Gastroesophageal sphincter (tissue), 4 donors: ENCODE measurements at regions not wholly inside any gene's neighbourhood (a gene's known extent, or its start where the extent isn't known, plus 50 kb on each side); places are given as distances from the start of the nearest gene placed in this dataset.

Experiments
- ATAC-seq: fragments of 150-250 bp; one replicate; pipeline ENCODE4 v1.9.1; 2016; ENCODE audit warnings: mild to moderate bottlenecking, moderate library complexity
- H3K27ac ChIP-seq, 4 donors: fragments of 200-600 bp; sonication (generic) in 3 of 4; 1 replicate in 3 of 4; 2 replicates in 1 of 4; pipeline ENCODE4 v1.5.1; 2016 to 2019
- H3K27me3 ChIP-seq: fragments of 200-600 bp; sonication (generic); one replicate; pipeline ENCODE4 v1.5.1; 2019
- H3K36me3 ChIP-seq, 2 donors: fragments of 200-600 bp; sonication (generic); one replicate each; pipeline ENCODE4 v1.5.1; 2019; ENCODE audit warnings: control low read depth in 1 of 2
- H3K4me1 ChIP-seq, 3 donors: fragments of 200-600 bp; sonication (generic); 1 replicate in 2 of 3; 2 replicates in 1 of 3; pipeline ENCODE4 v1.5.1; 2016 to 2019; ENCODE audit warnings: control low read depth in 2 of 3
- H3K4me3 ChIP-seq, 2 donors: fragments of 200-600 bp; sonication (generic); one replicate each; pipeline ENCODE4 v1.5.1; 2019; ENCODE audit warnings: mild to moderate bottlenecking in 1 of 2, moderate library complexity in 1 of 2
- H3K9me3 ChIP-seq, 3 donors: fragments of 200-600 bp; sonication (generic); one replicate each; pipeline ENCODE4 v1.5.1; 2017 to 2019; ENCODE audit warnings: control low read depth in 2 of 3
- EP300 ChIP-seq: sonication (generic); formaldehyde crosslinking; IDR thresholded peaks from one replicate; pipeline ENCODE4 v1.6.1; 2017; ENCODE audit warnings: antibody characterized with exemption, mild to moderate bottlenecking
- POLR2A ChIP-seq, 2 donors: fragments of 450-650 bp; IDR thresholded peaks; one replicate each; pipeline ENCODE4 v1.6.1; 2017; ENCODE audit warnings: antibody characterized with exemption in 2 of 2, mild to moderate bottlenecking in 2 of 2, moderate library complexity in 1 of 2
- POLR2AphosphoS5 ChIP-seq: sonication (generic); formaldehyde crosslinking; IDR thresholded peaks from one replicate; pipeline ENCODE4 v1.6.1; 2017; ENCODE audit warnings: antibody characterized with exemption
- WGBS, 2 donors: methylation state at CpG; one replicate each; pipeline ENCODE4 v1.1.5; 2018; ENCODE audit warnings: low coverage in 1 of 2; 5-methylcytosine and 5-hydroxymethylcytosine counted together
- TF ChIP-seq, protein P1 (sequence below), 4 experiments: fragments of 200-600 bp in 2 of 4; fragments of 450-650 bp in 2 of 4; sonication (generic) in 1 of 4; IDR thresholded peaks; one replicate each; pipeline ENCODE4 v1.5.1; 2017 to 2019; ENCODE audit warnings: antibody characterized with exemption in 4 of 4, mild to moderate bottlenecking in 2 of 4, moderate library complexity in 2 of 4

- H3K9me3 ChIP-seq, result no peaks in the 10 kb centered on the region
- H3K36me3 ChIP-seq, result no peaks in the 10 kb centered on the region
- WGBS, 2 donors, result 80 to 83% methylated on average over 3 of the region's 3 CpGs
- H3K27me3 ChIP-seq, result no peaks in the 10 kb centered on the region
- H3K4me3 ChIP-seq, result no peak overlapping the region
- H3K27ac ChIP-seq, result no peak overlapping the region
- H3K4me1 ChIP-seq, result no peaks in the 10 kb centered on the region
- TF ChIP-seq POLR2AphosphoS5 (no peak), EP300 (no peak), POLR2A (IDR thresholded peaks at IDR 0.05) (no peak)
- TF ChIP-seq, protein P1, sequence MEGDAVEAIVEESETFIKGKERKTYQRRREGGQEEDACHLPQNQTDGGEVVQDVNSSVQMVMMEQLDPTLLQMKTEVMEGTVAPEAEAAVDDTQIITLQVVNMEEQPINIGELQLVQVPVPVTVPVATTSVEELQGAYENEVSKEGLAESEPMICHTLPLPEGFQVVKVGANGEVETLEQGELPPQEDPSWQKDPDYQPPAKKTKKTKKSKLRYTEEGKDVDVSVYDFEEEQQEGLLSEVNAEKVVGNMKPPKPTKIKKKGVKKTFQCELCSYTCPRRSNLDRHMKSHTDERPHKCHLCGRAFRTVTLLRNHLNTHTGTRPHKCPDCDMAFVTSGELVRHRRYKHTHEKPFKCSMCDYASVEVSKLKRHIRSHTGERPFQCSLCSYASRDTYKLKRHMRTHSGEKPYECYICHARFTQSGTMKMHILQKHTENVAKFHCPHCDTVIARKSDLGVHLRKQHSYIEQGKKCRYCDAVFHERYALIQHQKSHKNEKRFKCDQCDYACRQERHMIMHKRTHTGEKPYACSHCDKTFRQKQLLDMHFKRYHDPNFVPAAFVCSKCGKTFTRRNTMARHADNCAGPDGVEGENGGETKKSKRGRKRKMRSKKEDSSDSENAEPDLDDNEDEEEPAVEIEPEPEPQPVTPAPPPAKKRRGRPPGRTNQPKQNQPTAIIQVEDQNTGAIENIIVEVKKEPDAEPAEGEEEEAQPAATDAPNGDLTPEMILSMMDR (IDR thresholded peaks at IDR 0.05), result no peak
- ATAC-seq, result no peak
These were observed 387.1 kb downstream of the PPP3CA start for GRCh38 chr4:100960232-100960631.

DNA sequence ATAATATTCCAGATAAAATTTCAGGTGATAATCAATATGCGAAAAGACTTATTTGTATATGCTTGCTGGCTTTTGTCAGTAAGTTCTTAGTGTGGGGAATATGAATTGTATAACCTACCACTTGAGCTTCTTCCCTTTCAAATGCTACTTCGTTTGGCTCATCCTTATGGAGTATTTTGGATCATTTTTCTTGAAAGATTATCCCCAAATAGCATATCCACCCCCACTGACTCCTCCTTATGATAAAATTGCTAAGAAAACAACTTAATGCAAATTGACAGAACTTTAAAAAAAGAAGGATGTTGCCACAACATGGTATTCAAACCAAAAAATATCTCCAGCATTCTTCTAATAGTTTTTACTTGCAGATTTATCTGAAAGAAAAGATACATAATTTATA, 393.3 kb downstream of the PPP3CA start:
- Histone ChIP-seq H3K27ac (no peak overlapping the region), H3K36me3 (no peaks in the 10 kb centered on the region), H3K4me3 (no peak overlapping the region), H3K27me3 (no peaks in the 10 kb centered on the region), H3K4me1 (no peaks in the 10 kb centered on the region), H3K9me3 (no peaks in the 10 kb centered on the region)
- no peak for ATAC-seq
- TF ChIP-seq EP300, result no peak
- no peak for TF ChIP-seq POLR2A (IDR thresholded peaks at IDR 0.05)
- TF ChIP-seq, protein P1 (IDR thresholded peaks at IDR 0.05), result no peak
- no peak for TF ChIP-seq POLR2AphosphoS5
- WGBS, 2 donors, result 73 to 78% methylated on average over 2 of the region's 2 CpGs

DNA sequence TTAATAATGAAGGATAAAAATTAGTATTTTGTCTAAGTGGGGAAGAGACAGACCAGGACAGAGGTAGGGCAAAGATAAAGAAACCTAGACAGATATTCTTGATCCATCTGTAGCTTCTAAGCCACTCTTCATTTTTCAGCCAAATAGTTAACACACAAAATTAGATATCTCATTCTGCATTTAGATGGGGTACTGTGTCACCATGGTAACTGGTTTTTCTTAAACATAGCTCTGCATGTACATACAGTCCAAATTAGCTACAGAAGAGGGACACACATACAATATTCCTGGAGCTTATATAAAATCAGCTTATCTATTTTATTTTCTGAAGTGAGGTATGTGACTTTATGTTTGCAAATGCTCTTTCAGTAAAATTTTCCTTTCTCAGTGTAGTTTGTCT, 393.7 kb downstream of the PPP3CA start:
- no peak overlapping the region for H3K4me3 ChIP-seq
- no peaks in the 10 kb centered on the region for H3K27me3 ChIP-seq
- H3K9me3 ChIP-seq, result no peaks in the 10 kb centered on the region
- ATAC-seq, result no peak
- TF ChIP-seq POLR2A (IDR thresholded peaks at IDR 0.05) (no peak), EP300 (no peak), POLR2AphosphoS5 (no peak)
- TF ChIP-seq, protein P1 (IDR thresholded peaks at IDR 0.05), result no peak
- H3K4me1 ChIP-seq, result no peaks in the 10 kb centered on the region
- no peak overlapping the region for H3K27ac ChIP-seq
- H3K36me3 ChIP-seq, result no peaks in the 10 kb centered on the region

GRCh38 chr4:100952590-100952989, 394.7 kb downstream of the PPP3CA start:
- no peaks in the 10 kb centered on the region for H3K27me3 ChIP-seq
- no peak for ATAC-seq
- no peak overlapping the region for H3K4me3 ChIP-seq
- no peaks in the 10 kb centered on the region for H3K4me1 ChIP-seq
- no peaks in the 10 kb centered on the region for H3K36me3 ChIP-seq
- WGBS, 2 donors, result 68 to 82% methylated on average over 4 of the region's 4 CpGs
- no peaks in the 10 kb centered on the region for H3K9me3 ChIP-seq
- TF ChIP-seq EP300 (no peak), POLR2AphosphoS5 (no peak), POLR2A (IDR thresholded peaks at IDR 0.05) (no peak)
- TF ChIP-seq, protein P1 (IDR thresholded peaks at IDR 0.05), result no peak
- H3K27ac ChIP-seq, result no peak overlapping the region

- Histone ChIP-seq H3K36me3 (no peaks in the 10 kb centered on the region), H3K9me3 (no peaks in the 10 kb centered on the region), H3K27ac (no peak overlapping the region), H3K4me1 (no peaks in the 10 kb centered on the region), H3K4me3 (no peak overlapping the region), H3K27me3 (no peaks in the 10 kb centered on the region)
- TF ChIP-seq POLR2AphosphoS5 (no peak), POLR2A (IDR thresholded peaks at IDR 0.05) (no peak), EP300 (no peak)
- TF ChIP-seq, protein P1 (IDR thresholded peaks at IDR 0.05), result no peak
- WGBS, 2 donors, result 62 to 77% methylated on average over 3 of the region's 3 CpGs
- ATAC-seq, result no peak
These were observed 397.9 kb downstream of the PPP3CA start for GRCh38 chr4:100949350-100949935.
